ENCODE measurements at regions not wholly inside any gene's neighbourhood (a gene's known extent, or its start where the extent isn't known, plus 50 kb on each side); places are given as distances from the start of the nearest gene placed in this dataset.

DNA sequence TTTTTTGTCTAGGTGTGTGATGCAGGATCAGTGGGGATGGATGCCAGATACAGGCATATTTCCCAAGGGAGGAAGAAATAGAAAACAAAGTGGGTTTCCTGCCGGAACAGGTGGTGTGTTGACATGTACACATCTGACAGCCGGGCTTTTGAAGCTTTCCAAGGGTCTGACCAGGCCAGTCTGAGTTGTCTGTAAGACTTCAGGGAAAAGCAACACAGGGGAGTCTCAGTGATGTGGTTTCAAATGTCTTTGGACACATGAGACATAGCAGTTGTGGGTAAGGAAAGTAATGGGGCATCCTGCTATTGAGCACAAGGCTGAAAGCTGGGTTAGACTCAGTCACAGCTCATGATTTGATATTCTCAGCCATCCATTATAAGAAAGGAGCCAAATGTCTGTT lies 274.9 kb downstream of the PIK3R1 start:
- ATAC-seq (ENCODE audit: insufficient read depth, low read depth) (peak; percentile 37; the same call in 1 of the 3 replicates), DNase-seq (no peak)
- no peaks in the 10 kb centered on the region for H3K27me3 ChIP-seq (ENCODE audit: insufficient read depth, low read length, poor library complexity)
- no peaks in the 10 kb centered on the region for H3K4me1 ChIP-seq (ENCODE audit: insufficient read depth, low read length)
- no peak overlapping the region for H3K27ac ChIP-seq (ENCODE audit: low read length)
- H2AFZ ChIP-seq (ENCODE audit: low read depth, low read length) = no peak overlapping the region
- no peak overlapping the region for H3K4me3 ChIP-seq (ENCODE audit: low read depth in 1 of 2, low read length in 2 of 2)
- H3K4me2 ChIP-seq (ENCODE audit: insufficient read depth, low read length) = no peak overlapping the region
- peaks cover 4% of the 10 kb centered on the region for H3K9me3 ChIP-seq (ENCODE audit: insufficient read depth, low read length, severe bottlenecking)
- H3K9ac ChIP-seq (ENCODE audit: low read depth, low read length) = no peak overlapping the region
- no peak for TF ChIP-seq CTCF (IDR thresholded peaks at IDR 0.05; ENCODE audit: borderline replicate concordance, extremely low read depth, low read length, poor library complexity, severe bottlenecking)
- TF ChIP-seq EZH2 (IDR thresholded peaks at IDR 0.05; ENCODE audit: borderline replicate concordance, low read depth, low read length, severe bottlenecking) = no peak
- H4K20me1 ChIP-seq (ENCODE audit: insufficient read depth, low read length) = no peaks in the 10 kb centered on the region
- H3K79me2 ChIP-seq (ENCODE audit: insufficient read depth, low read length) = no peaks in the 10 kb centered on the region
- no peaks in the 10 kb centered on the region for H3K36me3 ChIP-seq (ENCODE audit: insufficient read depth, low read length)

DNA sequence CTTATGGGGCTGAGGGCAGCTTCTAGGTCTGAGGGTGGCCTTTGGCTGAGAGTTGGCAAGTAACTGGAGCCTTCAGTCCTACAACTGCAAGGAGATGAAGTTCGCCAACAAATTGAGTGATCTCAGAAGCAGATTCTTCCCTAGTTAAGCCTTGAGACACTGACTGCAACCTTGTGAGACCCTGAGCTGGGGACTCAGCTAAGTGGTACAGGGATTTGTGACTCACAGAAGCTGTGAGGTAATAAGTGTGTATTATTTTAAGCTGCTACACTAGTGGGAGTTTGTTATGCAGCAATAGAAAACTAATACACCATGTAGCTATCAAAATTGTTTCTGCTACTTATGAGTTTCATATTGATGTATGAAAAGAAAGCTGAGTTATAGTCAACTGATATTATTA lies 279.2 kb downstream of the PIK3R1 start:
- Histone ChIP-seq H3K9me3 (ENCODE audit: insufficient read depth, low read length, severe bottlenecking) (peaks cover 16% of the 10 kb centered on the region), H3K9ac (ENCODE audit: low read depth, low read length) (no peak overlapping the region), H3K79me2 (ENCODE audit: insufficient read depth, low read length) (no peaks in the 10 kb centered on the region), H3K27ac (ENCODE audit: low read length) (no peak overlapping the region), H3K27me3 (ENCODE audit: insufficient read depth, low read length, poor library complexity) (no peaks in the 10 kb centered on the region), H2AFZ (ENCODE audit: low read depth, low read length) (no peak overlapping the region), H3K4me3 (ENCODE audit: low read depth in 1 of 2, low read length in 2 of 2) (no peak overlapping the region), H3K36me3 (ENCODE audit: insufficient read depth, low read length) (no peaks in the 10 kb centered on the region), H3K4me2 (ENCODE audit: insufficient read depth, low read length) (no peak overlapping the region), H3K4me1 (ENCODE audit: insufficient read depth, low read length) (no peaks in the 10 kb centered on the region), H4K20me1 (ENCODE audit: insufficient read depth, low read length) (no peaks in the 10 kb centered on the region)
- DNase-seq (no peak), ATAC-seq (ENCODE audit: insufficient read depth, low read depth) (no peak)
- TF ChIP-seq CTCF (IDR thresholded peaks at IDR 0.05; ENCODE audit: borderline replicate concordance, extremely low read depth, low read length, poor library complexity, severe bottlenecking) = no peak
- TF ChIP-seq EZH2 (IDR thresholded peaks at IDR 0.05; ENCODE audit: borderline replicate concordance, low read depth, low read length, severe bottlenecking) = no peak

- Histone ChIP-seq H3K9ac (ENCODE audit: low read depth, low read length) (no peak overlapping the region), H3K79me2 (ENCODE audit: insufficient read depth, low read length) (no peaks in the 10 kb centered on the region), H3K4me1 (ENCODE audit: insufficient read depth, low read length) (no peaks in the 10 kb centered on the region), H3K4me3 (ENCODE audit: low read depth in 1 of 2, low read length in 2 of 2) (no peak overlapping the region), H3K9me3 (ENCODE audit: insufficient read depth, low read length, severe bottlenecking) (peaks cover 19% of the 10 kb centered on the region), H3K27ac (ENCODE audit: low read length) (no peak overlapping the region), H4K20me1 (ENCODE audit: insufficient read depth, low read length) (no peaks in the 10 kb centered on the region), H3K27me3 (ENCODE audit: insufficient read depth, low read length, poor library complexity) (no peaks in the 10 kb centered on the region), H3K4me2 (ENCODE audit: insufficient read depth, low read length) (no peak overlapping the region), H2AFZ (ENCODE audit: low read depth, low read length) (no peak overlapping the region), H3K36me3 (ENCODE audit: insufficient read depth, low read length) (no peaks in the 10 kb centered on the region)
- no peak for TF ChIP-seq CTCF (IDR thresholded peaks at IDR 0.05; ENCODE audit: borderline replicate concordance, extremely low read depth, low read length, poor library complexity, severe bottlenecking)
- no peak for TF ChIP-seq EZH2 (IDR thresholded peaks at IDR 0.05; ENCODE audit: borderline replicate concordance, low read depth, low read length, severe bottlenecking)
- no peak for ATAC-seq (ENCODE audit: insufficient read depth, low read depth)
- no peak for DNase-seq
These were observed 284.4 kb downstream of the PIK3R1 start for GRCh38 chr5:68499987-68500386.

DNA sequence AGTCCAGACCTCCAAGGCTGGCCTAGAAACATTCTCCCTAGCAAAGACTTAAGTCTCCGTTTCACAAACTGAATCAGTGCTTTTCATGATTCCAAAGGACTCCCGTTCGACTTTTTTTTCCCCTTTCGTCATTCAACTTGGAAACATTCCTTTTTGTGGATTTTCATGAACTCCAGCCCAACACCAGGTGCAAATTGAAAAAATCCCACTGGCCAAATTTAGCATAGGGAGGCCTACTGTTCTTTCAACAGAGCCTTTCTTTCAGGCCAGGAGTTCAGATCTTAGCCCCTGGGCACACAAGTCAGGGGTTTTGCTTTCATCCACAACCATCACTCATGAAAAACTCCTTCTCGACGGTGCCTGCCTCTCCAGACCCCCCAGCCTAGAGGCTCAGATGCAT lies 285.3 kb downstream of the PIK3R1 start:
- Histone ChIP-seq H3K79me2 (ENCODE audit: insufficient read depth, low read length) (no peaks in the 10 kb centered on the region), H3K36me3 (ENCODE audit: insufficient read depth, low read length) (no peaks in the 10 kb centered on the region), H3K4me3 (ENCODE audit: low read depth in 1 of 2, low read length in 2 of 2) (no peak overlapping the region), H3K4me1 (ENCODE audit: insufficient read depth, low read length) (no peaks in the 10 kb centered on the region), H3K9ac (ENCODE audit: low read depth, low read length) (no peak overlapping the region), H3K4me2 (ENCODE audit: insufficient read depth, low read length) (no peak overlapping the region), H3K27ac (ENCODE audit: low read length) (no peak overlapping the region), H3K27me3 (ENCODE audit: insufficient read depth, low read length, poor library complexity) (no peaks in the 10 kb centered on the region), H4K20me1 (ENCODE audit: insufficient read depth, low read length) (no peaks in the 10 kb centered on the region), H2AFZ (ENCODE audit: low read depth, low read length) (no peak overlapping the region), H3K9me3 (ENCODE audit: insufficient read depth, low read length, severe bottlenecking) (peaks cover 19% of the 10 kb centered on the region)
- no peak for ATAC-seq (ENCODE audit: insufficient read depth, low read depth)
- no peak for DNase-seq
- TF ChIP-seq CTCF (IDR thresholded peaks at IDR 0.05; ENCODE audit: borderline replicate concordance, extremely low read depth, low read length, poor library complexity, severe bottlenecking) (no peak), EZH2 (IDR thresholded peaks at IDR 0.05; ENCODE audit: borderline replicate concordance, low read depth, low read length, severe bottlenecking) (no peak)

All from DND-41 (cell line).